ENCODE measurements at regions not wholly inside any gene's neighbourhood (a gene's known extent, or its start where the extent isn't known, plus 50 kb on each side); places are given as distances from the start of the nearest gene placed in this dataset.

DNA sequence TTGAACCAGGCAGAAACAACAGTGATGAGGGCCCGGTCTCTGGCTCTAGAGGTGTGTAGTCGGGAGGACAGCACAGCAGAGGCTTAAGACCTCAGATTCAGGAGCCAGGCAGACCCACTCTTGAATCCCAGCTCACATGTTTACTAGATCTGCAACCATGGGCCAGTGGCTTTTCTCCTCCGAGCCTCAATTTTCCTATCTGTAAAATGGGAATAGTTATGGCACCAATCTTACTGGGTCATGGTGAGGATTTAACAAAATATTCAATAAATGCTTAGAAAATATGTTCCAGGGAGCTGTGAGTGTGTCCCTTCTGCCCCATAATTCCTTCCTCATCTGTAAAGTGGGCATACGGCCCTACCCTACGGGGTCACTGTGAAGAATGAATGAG is 506.9 kb downstream of the SHQ1 start:
- DNase-seq (ENCODE audit: low spot score) = no peak

DNA sequence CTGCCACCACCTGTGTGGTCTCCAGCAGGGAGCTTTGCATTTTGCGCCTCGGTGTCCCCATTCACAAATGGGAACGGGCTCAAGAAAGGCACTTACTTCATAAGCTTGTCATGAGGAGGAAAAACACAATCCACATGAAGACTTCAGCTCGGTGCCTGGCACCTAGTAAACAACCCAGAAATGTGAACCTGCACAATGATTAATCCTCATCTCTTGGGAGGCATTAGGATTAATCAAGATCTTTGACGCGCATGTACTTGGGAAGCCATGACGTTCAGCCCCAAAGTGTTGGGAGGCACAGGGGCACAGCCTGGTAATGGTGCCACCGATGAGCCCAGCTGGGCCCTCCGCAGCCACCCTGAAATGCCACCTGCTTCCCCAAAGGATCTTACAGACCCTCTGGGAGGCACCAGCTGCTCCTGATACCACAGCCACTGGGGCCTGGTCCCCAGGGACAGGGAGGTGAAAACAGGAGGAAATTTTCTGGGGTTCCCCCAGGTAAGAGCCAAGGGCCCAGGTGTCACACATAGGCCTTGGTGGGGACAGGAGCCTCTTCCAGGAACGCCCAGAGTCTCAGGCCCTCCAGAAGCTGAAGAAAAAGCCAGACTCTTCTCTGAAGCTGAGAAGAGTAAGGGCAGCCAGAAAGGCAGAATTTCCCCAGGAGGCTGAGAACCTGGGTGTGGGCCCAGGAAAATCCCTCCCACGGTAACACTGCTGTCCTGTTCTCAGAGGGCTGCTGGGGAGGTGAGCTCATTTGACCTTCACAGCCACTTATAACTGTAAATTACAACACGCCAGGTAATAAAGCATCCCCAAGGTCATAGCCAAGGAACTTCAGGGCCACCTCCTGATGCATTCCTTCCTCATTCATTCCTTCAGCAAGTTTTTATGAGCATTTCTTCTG is 507.5 kb downstream of the SHQ1 start:
- peak; percentile 77 for DNase-seq (ENCODE audit: low spot score)

DNA sequence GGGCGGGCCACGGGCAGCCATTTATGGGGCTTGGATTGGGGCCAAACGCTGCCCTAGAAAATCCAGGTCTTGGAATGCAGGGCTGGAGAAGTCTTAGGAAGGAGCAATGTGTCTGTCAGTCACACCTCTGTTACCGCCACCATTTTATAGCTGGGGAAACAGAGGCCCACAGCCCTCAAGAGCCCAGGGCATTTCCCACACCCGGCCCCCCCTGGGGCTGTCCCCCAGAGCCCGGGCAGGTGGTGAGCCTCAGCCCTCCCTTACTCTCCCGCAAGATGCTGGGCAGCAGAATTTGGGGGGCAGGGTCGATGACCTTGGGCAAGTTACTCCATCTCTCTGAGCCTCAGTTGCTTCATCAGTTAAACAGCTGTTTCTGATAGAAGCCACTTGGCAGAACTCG is 508.2 kb downstream of the SHQ1 start:
- no peak for DNase-seq (ENCODE audit: low spot score)

DNA sequence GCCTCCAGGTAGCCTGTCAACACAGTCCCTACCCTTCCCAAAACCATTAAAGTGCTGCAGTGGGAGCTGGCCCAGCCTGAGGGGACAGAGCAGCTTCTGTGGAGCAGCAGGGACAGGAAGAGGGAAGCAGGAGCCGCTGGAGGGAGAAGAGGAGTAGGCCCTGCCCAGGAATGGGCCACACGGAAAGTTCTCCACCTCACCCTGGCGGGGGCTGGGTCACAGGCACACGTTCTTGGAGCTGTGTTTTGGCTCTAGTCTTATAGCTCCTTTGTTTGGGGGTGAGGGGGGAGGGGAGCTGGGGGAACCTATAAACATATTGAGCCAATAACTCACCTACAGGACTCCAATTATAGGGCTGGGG is 508.6 kb downstream of the SHQ1 start:
- DNase-seq (ENCODE audit: low spot score) = no peak

DNA sequence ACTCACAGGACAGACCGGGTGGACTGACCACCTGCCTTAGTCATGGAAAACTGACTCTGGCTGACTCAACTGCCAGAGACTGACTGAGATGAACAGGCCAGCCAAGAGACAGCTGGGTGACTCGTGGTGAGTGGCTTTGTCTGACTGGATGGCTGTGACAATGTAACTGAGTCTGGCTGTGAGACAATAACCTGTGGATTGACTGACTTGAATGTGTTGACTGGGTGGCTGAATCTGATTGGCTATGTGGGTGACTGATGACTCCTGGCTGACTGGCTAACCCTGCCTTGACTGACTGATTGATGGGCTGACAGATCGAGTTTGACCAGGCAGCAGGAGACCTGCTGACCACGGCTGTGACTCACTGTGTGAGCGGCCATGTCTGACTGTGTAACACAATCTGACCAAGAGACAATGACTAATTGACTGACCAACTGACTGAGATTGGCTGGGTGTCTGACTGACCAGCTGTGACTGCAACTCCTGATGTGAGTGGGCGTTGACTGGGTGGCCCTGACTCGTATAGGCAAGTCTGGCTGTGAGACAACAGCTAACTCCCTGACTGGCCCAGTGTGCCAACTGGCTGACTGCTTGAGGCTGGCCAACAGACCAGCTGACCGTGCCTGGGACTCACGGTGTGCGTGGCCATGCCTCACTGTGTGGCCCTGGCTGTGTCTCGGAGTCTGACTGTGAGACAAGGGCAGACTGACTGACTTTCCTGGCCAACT is 509.1 kb downstream of the SHQ1 start:
- no peak for DNase-seq (ENCODE audit: low spot score)

DNA sequence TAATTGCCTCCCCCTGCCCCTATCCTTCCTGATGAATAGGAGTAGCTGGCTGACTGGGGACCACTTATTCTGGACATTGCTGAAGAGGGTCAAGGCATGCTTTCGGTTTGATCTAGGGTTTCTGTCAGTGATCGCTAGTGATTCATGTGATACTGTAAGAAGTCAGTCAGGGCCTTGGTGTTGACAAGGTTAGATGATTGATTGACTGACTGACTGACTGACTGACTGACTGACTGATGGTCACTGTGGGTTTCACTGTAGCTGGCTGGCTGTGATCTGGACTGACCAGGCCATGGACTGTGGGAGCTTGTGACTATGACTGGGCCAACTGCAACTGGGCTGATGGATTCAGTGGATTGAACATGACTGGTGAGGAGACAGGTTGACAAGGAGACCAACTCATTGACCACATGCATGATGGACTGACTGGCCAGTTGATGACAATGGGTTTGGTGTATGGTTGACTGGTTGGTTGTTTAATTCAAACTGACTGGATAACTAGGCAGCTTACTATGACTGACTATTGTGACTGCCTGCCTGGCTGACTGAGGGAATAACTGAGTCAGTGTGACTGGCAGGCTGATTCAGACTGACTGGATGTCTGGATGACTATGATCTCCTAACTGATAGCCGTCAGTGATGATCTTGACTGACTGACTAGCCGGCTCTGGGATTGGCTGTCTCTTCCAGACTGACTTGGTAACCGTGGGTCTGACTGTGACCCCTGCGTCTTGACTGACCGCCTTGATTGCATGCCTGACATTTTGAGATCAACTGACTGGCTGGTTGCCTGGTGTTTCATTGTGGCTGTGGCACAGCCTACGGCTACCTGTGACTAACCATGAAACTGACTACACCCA is 509.9 kb downstream of the SHQ1 start:
- DNase-seq (ENCODE audit: low spot score) = no peak

DNA sequence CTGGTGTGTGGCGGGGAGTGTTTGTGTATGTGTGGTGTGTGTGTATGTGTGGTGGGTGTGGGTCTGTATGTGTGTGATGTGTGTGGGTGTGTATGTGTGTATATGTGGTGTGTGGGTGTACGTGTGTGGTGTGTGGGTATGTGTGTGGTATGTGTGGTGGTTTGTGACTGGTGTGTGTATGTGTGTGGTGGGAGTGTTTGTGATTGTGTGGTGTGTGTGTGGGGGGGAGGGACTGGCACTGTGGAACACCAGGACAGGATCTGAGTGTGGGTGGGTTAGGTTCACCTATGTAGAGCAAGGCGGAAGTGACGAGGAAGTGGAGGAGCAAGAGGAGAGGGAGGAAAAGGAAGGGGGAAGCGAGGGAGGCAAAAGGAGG is 510.8 kb downstream of the SHQ1 start:
- DNase-seq (ENCODE audit: low spot score) = no peak

DNA sequence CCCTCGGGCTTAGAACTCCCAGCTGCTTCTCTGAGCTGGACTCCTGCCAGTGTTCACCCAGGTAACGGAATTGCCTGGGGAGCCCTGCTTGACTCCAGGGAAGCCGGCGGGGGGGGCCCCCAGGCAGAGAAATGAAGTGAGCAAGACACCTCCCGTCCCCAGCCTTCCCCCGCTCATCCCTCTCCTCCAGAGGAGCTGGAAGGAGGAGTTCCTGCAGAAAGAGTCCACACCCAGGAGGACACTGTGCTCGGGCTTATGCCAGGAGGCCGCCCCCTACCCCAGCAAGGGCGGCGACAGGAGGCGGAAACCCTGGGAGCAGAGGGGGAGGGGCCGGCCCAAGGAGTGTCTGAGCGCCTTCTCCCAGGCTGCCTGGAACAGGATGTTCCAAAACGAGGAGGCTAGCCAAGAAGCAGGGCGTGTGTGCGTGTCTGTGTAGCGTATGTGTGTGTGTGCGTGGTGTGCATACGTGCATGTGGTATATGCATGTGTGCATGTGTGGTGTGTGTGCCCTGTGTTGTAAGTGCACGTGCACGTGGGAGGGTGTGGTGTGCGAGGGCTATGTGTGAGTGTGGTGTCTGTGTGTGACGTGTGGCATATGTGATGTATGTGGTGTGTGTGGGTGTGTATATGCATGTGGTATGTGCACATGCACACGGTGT is 511.3 kb downstream of the SHQ1 start:
- peak; percentile 72 for DNase-seq (ENCODE audit: low spot score)

DNA sequence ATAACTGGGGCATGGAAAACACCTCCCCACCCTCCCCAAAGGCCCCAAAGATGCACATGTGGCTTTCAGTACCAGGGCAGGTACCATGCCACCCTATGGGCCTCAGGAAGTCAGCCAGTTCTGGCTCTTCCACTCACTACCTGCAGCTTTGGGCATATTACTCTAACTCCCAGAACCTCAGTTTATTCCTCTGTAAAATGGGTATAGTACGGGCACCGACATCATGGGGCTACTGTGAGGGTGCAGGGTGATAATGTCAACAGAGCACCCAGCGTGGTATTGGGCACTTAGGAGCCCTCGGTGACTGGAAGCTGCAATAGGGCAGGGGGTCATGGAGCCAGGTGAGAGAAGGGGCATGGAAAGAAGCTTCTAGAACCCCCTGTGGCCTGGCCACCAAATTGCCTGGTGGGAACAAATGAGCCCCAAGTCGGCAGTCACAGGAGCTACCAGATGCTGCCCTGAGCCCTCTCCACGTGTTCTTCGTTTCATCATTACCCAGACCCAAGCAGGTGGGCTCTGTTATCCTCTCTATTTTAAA is 512.1 kb downstream of the SHQ1 start:
- DNase-seq (ENCODE audit: low spot score) = no peak

DNA sequence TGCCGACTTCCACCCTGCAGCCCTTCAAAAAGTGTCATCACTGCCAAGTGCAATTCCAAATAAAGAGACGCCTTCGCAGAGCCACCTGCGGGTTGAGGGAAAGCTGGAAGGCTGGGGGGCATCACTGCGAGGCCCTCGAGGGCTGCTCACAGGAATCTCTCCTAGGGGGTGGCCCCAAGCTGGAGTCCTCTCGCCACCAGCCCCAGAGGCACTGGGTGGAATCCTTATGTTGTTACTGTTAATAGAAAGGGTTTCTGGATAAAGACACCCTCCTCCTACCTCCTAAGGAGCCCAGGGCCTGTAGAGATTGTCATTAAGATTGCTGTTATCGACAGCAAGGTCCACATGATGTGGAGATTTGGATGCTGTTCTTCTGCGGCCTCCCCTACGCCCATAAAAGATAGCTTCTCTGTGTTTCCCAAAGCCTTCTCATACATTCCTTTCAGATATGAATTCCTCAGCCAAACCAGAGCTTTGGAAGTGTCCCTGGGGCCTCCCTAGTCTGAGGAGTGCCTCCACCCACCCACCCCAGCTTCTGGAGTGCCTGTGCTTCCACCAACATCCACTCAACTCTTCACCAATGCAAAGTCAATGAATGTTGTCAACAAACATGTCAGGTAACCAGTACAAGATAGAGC is 512.7 kb downstream of the SHQ1 start:
- no peak for DNase-seq (ENCODE audit: low spot score)

DNA sequence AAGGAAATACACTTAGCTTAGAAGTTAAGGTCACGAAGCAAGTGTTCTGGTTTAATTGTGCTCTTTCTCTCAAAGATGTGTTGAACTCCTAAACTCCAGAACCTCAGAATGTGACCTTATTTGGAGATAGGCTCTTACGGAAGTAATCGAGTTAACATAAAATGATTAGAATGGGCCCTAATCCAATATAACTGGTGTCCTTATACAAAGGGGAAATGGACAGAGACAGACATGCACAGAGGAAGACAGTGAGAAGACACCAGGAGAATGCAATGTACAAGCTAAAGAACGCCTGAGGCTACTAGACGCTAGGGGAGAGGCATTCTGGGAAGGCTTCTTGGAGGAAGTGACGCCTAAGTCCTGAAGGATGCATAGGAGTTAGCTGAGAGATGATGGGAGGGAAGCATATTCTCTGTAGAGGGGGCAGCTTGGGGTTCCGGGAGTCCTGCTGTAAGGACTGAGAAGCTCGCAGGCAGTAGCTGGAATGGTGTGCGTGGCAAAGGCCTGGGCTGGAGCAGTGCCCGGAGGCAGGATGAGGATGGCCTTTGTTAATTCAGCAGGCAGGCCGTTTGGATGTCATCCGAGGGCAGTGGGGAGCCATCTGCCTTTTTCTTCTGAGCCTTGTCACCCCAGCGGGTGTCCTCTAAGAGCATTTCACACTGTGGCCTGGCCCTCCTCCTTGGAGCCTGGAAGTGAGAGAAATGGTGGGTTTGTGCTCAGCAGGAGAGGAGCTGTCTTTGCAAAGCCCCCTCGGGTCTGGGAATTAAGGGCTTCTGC is 513.4 kb downstream of the SHQ1 start:
- no peak for DNase-seq (ENCODE audit: low spot score)

DNA sequence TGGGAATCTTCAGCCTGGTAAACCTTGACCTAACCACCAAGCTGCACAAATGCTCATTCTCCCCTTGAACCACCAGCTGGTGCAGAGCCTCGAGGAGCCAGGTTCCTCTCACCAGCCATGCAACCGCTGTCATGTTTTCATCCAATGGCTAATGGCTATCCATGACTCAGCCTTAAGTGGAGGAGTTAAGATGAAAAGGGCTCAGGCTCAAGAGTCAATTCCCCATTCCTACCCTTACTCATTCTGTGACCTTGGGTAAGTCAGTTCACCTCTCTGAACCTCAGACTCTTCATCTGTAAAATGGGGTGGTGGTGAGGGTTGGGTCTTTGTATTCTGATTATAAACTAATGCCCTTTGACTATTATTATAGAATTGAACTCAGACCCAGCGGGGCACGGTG is 515.6 kb downstream of the SHQ1 start:
- DNase-seq (ENCODE audit: low spot score) = no peak

DNA sequence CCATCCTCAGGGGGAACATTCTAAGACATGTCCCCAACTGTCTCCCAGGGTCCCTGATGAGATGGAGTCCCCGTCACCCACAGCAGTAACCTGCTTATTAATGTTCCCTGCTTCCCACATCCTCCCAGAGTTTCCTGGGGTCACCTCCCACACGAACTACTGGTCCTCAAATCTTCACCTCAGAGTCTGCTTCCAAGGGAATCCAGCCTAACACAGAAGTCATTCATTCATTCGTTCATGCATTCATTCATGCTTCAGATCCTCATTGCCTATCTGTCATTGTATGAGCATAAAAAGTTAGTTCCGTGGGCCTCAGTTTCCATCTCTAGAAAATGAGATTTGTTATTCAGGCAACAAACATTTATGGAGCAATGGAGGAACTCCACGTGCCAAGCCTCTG is 516.2 kb downstream of the SHQ1 start:
- DNase-seq (ENCODE audit: low spot score) = no peak

DNA sequence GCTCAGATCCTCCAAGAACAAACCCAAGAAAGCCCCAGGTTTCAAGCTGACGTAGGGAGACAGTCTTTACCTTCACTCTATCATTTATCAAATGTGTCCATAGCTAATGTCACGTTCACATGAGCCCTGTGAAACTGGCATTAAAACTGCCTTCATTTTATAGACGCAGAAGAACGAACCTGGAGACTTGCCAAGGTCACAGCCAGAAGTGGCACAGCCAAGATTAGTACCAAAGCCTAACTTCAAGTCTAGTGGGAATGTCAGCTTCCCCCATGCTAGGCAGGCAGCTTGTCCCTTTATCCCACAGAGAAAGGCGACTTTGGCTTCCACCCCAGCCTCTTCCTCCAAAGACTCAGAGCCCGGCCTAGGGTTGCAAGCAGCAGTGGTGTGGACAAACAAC is 517.2 kb downstream of the SHQ1 start:
- DNase-seq (ENCODE audit: low spot score) = no peak

DNA sequence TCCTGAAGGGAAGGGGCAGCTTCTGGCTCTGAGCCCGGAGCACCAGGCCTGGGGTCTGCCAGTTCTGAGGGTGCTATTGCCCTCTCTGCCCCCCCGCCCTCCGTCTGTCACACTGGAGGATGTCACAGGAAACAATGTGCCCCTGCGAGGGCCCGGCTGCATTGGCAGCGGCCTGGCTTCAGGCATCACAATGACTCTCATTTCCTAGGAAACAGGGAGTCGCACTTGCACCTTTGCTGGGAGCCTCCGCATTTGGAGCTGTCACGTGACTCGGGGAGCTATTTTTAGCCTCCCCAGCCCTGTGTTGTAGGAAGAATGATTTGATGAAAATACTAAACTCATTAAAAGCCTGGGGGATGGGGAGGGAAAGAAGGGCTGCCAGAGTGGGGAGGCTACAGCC is 518.9 kb downstream of the SHQ1 start:
- no peak for DNase-seq (ENCODE audit: low spot score)

DNA sequence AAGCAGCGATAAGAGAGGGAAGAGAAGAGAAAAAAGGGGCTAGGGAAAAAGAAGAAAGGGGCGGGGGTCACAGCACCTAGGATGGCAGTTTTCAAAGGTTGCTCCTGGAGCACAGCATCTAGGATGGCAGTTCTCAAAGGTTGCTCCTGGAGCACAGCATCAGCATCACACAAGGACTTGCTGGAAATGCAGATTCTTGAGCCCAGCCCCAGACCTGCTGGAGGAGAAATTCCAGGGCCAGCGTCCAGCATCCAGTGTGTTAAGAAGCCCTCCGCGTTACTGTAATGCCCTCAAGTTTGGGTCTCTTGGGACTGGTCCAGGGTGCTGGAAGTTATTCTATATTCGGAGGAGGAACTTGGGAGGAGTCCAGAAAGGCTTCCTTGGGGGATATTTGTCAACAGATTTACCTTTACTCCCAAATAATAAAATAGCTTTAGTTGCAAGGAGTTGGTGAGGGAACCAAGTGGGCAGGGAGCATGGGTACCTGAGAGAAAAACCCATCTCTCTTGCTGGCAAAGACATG is 519.4 kb downstream of the SHQ1 start:
- no peak for DNase-seq (ENCODE audit: low spot score)

DNA sequence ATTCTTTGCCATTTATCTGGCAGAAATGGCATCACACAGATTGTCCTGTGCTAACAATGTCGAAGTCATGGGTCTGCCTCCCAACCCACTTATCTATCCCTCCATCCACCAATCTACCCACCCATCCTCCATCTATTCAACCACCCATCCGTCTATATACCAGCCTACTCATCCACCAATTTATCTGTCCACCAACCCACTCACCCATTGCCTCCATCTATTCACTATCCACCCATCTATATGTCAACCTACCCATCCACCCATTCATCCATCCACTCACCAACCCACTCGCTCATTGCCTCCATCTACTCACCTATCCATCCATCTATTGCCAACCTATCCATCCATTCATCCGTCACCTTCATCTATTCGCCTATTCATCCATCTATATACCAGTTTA is 521.2 kb downstream of the SHQ1 start:
- DNase-seq (ENCODE audit: low spot score) = no peak

DNA sequence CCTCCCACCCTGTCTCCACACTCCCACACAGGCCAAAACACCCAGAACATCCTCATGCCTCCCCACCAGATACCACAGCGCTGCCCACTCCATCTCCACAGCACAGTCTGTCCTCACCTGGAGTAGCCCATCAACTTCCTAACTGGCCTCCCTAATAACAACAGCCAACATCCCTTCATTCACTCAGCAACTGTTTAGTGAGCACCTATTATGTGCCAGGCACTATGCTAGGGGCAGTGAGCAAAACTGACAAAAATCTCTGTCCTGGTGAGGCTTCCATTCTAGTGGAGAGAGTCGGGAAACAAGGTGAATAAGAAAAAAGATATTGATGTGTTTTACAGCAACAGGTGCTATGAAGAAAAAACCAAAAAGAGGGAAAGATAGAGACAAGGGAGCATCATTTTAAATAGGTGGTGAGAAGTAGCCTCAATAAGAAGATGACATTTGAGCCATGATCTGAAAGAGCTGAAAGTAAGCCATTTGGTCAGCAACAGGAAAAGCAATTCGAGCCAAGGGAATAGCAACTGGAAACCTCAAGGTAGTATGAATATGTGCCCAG is 523.9 kb downstream of the SHQ1 start:
- no peak for DNase-seq (ENCODE audit: low spot score)

DNA sequence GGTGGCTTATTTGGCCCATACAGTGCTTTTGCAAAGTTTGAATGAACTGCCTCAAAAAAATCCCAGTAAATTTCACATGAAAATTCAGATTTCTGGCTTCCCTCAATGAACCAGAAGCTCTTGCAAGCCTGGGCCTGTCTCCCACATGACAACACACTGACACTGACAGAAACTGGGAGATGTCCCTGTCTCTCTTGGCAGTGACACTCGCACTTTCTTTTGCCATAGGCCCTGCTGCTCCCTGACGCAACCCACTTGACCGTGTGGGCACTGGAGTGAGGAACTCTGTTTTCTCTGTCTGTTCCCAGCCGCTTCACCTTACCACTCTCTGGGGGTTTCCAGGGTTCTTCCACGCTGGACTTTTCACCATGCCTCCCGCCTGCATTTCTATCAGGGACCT is 524.5 kb downstream of the SHQ1 start:
- no peak for DNase-seq (ENCODE audit: low spot score)

Measured in D341Med (cell line).